SU-DHL-6 (cell line): ENCODE measurements at regions not wholly inside any gene's neighbourhood (a gene's known extent, or its start where the extent isn't known, plus 50 kb on each side); places are given as distances from the start of the nearest gene placed in this dataset.

Experiments
- H2AFZ ChIP-seq: fragments of 200-600 bp; sonication (generic); 2 replicates; pipeline ENCODE4 v1.6.1; 2014; ENCODE audit warnings: low read depth, mild to moderate bottlenecking, moderate library complexity, mixed read lengths, antibody characterized with exemption, low read length; ENCODE audit not compliant: severe bottlenecking
- H3F3A ChIP-seq: fragments of 200-600 bp; shearing (Covaris generic); 2 replicates; pipeline ENCODE4 v1.6.0; 2016; ENCODE audit warnings: antibody characterized with exemption, mild to moderate bottlenecking; ENCODE audit not compliant: insufficient read depth
- H3K27ac ChIP-seq: fragments of 200-600 bp; sonication (generic); 2 replicates; pipeline ENCODE4 v1.5.1; 2016; ENCODE audit warnings: low read depth, mild to moderate bottlenecking, low read length, moderate library complexity, mixed read lengths
- H3K27me3 ChIP-seq: fragments of 200-600 bp; sonication (generic), shearing (Covaris generic); 2 replicates; pipeline ENCODE4 v1.6.0; 2014; ENCODE audit warnings: mild to moderate bottlenecking, low read length
- H3K36me3 ChIP-seq: fragments of 200-600 bp; sonication (generic); 2 replicates; pipeline ENCODE4 v1.6.1; 2014; ENCODE audit warnings: mild to moderate bottlenecking, low read length, mixed read lengths
- H3K4me2 ChIP-seq: fragments of 300-600, 200-600 bp; shearing (Covaris generic), sonication (generic); 2 replicates; pipeline ENCODE4 v1.6.0; 2014; ENCODE audit warnings: low read length, low read depth, mild to moderate bottlenecking; ENCODE audit not compliant: poor library complexity, severe bottlenecking
- H3K4me3 ChIP-seq: fragments of 200-600 bp; sonication (generic); 2 replicates; pipeline ENCODE4 v1.5.1; 2014; ENCODE audit warnings: antibody characterized with exemption, low read length, mild to moderate bottlenecking, mixed read lengths; ENCODE audit not compliant: insufficient read depth, poor library complexity, severe bottlenecking
- H3K79me2 ChIP-seq: fragments of 200-600 bp; sonication (generic); 2 replicates; pipeline ENCODE4 v1.6.1; 2014; ENCODE audit warnings: mild to moderate bottlenecking, low read length, moderate library complexity; ENCODE audit not compliant: insufficient read depth
- H3K9ac ChIP-seq: fragments of 200-600 bp; sonication (generic); 2 replicates; pipeline ENCODE4 v1.7.0; 2014; ENCODE audit warnings: mild to moderate bottlenecking, low read length
- H3K9me2 ChIP-seq: fragments of 200-600 bp; sonication (generic); replicated peaks from 2 replicates; pipeline ENCODE4 v1.6.1; 2014; ENCODE audit warnings: low read length; ENCODE audit not compliant: insufficient read depth
- H3K9me3 ChIP-seq: fragments of 200-600 bp; sonication (generic); 2 replicates; pipeline ENCODE4 v1.6.1; 2014; ENCODE audit warnings: low read length, mixed read lengths; ENCODE audit not compliant: insufficient read depth
- H4K20me1 ChIP-seq: fragments of 200-600 bp; sonication (generic); 2 replicates; pipeline ENCODE4 v1.6.1; 2014; ENCODE audit warnings: low read depth, mild to moderate bottlenecking, antibody characterized with exemption, low read length, moderate library complexity, mixed read lengths
- CTCF ChIP-seq: fragments of 200-600 bp; sonication (generic); IDR thresholded peaks from one replicate; pipeline ENCODE4 v1.5.1; 2017; ENCODE audit warnings: antibody characterized with exemption, mild to moderate bottlenecking, low read length, moderate library complexity; ENCODE audit not compliant: insufficient read depth, poor library complexity, severe bottlenecking
- EZH2phosphoT487 ChIP-seq: fragments of 200-600 bp; sonication (generic), shearing (Covaris generic); conservative IDR thresholded peaks from 2 replicates; pipeline ENCODE4 v1.6.1; 2018; ENCODE audit warnings: mild to moderate bottlenecking, antibody characterized with exemption, low read length, moderate library complexity, mixed read lengths

DNA sequence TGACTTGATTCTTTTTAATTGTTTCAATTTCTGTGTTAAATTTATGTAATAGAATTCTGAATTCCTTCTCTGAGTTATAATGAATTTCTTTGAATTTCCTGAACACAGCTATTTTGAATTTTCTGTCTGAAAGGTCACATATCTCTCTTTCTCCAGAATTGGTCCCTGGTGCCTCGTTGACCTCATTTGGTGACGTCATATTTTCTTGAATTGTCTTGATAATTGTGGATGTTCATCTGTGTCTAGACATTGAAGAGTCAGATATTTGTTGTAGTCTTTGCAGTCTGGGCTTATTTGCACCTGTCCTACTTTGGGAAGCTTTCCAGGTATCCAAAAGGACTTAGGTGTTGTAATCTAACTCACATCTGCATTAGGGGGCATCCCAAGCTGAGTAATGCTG, 111.4 kb upstream of the LRRTM4 start:
- no peaks in the 10 kb centered on the region for H3K79me2 ChIP-seq
- H3K27ac ChIP-seq = no peak overlapping the region
- H2AFZ ChIP-seq = no peak overlapping the region
- no peaks in the 10 kb centered on the region for H3K9me2 ChIP-seq
- H3K36me3 ChIP-seq = no peaks in the 10 kb centered on the region
- H3F3A ChIP-seq = no peaks in the 10 kb centered on the region
- TF ChIP-seq EZH2phosphoT487 = no peak
- TF ChIP-seq CTCF = no peak
- H3K27me3 ChIP-seq = no peaks in the 10 kb centered on the region
- no peak overlapping the region for H3K9ac ChIP-seq
- H3K4me3 ChIP-seq = no peak overlapping the region
- no peak overlapping the region for H3K4me2 ChIP-seq
- H4K20me1 ChIP-seq = no peaks in the 10 kb centered on the region
- no peaks in the 10 kb centered on the region for H3K9me3 ChIP-seq

DNA sequence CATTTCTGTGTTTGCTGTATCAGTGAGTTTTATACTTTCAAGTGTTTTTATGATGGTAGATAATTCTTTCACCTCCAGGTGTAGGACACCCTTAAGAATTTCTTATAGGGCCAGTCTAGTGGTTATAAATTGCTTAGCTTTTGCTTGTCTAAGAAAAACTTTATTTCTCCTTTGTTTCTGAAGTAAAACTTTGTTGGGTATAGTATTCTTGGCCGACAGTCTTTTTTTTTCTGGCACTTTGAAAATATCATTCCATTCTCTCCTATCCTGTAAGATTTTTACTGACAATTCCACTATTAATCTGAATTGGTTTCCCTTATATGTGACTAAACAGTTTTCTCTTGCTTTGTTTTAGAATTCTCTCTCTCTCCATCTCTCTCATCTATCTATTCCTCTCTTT, 118.7 kb upstream of the LRRTM4 start:
- no peaks in the 10 kb centered on the region for H3K36me3 ChIP-seq
- H2AFZ ChIP-seq = no peak overlapping the region
- no peaks in the 10 kb centered on the region for H3K27me3 ChIP-seq
- no peak overlapping the region for H3K4me2 ChIP-seq
- no peak overlapping the region for H3K9ac ChIP-seq
- H3K27ac ChIP-seq = no peak overlapping the region
- TF ChIP-seq CTCF = no peak
- no peak for TF ChIP-seq EZH2phosphoT487
- no peaks in the 10 kb centered on the region for H3F3A ChIP-seq
- H3K79me2 ChIP-seq = no peaks in the 10 kb centered on the region
- no peaks in the 10 kb centered on the region for H3K9me2 ChIP-seq
- no peaks in the 10 kb centered on the region for H4K20me1 ChIP-seq
- H3K4me3 ChIP-seq = no peak overlapping the region
- 0 out of 2 replicates have a peak, but pooled peaks cover 4% of the 10 kb centered on the region for H3K9me3 ChIP-seq

DNA sequence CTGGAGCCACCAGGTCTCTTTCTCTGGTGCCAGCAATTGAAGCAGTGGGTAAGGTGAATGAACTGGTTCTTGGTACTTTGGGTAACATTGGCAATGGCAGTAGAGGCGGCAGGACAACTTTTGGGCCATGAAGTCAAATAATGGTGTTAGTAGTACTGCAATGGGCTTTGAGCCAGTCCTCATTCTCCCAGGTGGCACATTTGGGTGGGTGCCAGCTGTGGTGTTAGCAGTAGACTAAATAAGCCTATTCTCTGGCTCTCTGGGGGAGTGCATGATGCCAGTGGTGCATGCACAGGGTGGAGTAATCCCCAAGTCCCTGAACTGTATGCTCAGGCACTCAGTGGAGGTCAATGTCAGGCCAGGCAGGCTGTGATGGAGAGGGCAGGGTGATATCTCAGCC, 120.2 kb upstream of the LRRTM4 start:
- TF ChIP-seq EZH2phosphoT487 (no peak), CTCF (no peak)

More for the DNA sequence above, 120.2 kb upstream of the LRRTM4 start:
- no peak overlapping the region for H3K4me3 ChIP-seq
- H3K9ac ChIP-seq = no peak overlapping the region
- no peaks in the 10 kb centered on the region for H3K79me2 ChIP-seq
- H3K27ac ChIP-seq = no peak overlapping the region
- H2AFZ ChIP-seq = no peak overlapping the region
- no peaks in the 10 kb centered on the region for H3K36me3 ChIP-seq
- H3K9me2 ChIP-seq = no peaks in the 10 kb centered on the region
- no peaks in the 10 kb centered on the region for H4K20me1 ChIP-seq
- no peaks in the 10 kb centered on the region for H3K27me3 ChIP-seq
- no peak overlapping the region for H3K4me2 ChIP-seq
- 0 out of 2 replicates have a peak, but pooled peaks cover 4% of the 10 kb centered on the region for H3K9me3 ChIP-seq
- H3F3A ChIP-seq = no peaks in the 10 kb centered on the region
